Subcutaneous abdominal adipose tissue (tissue), 5 donors: ENCODE measurements at regions not wholly inside any gene's neighbourhood (a gene's known extent, or its start where the extent isn't known, plus 50 kb on each side); places are given as distances from the start of the nearest gene placed in this dataset.
"Not testable (repeated sequence)": the region's sequence is repeated elsewhere in the genome, so short reads cannot be mapped to it uniquely, and the experiment has no call there.

Source experiments
- H3K27ac ChIP-seq: one replicate; pipeline ENCODE4 v1.7.0; 2013; ENCODE audit warnings: low read depth, mild to moderate bottlenecking, inconsistent platforms, low read length, moderate library complexity
- H3K27me3 ChIP-seq, 5 donors: one replicate each; pipeline ENCODE4 v1.7.0; 2013; ENCODE audit warnings: low read length in 5 of 5, inconsistent platforms in 1 of 5; ENCODE audit not compliant: control insufficient read depth in 5 of 5, insufficient read depth in 4 of 5
- H3K36me3 ChIP-seq, 5 donors: one replicate each; pipeline ENCODE4 v1.7.0; 2013; ENCODE audit warnings: low read length in 5 of 5; ENCODE audit not compliant: control insufficient read depth in 5 of 5, insufficient read depth in 5 of 5
- H3K4me1 ChIP-seq, 5 donors: one replicate each; pipeline ENCODE4 v1.7.0; 2013; ENCODE audit warnings: low read length in 5 of 5, mild to moderate bottlenecking in 3 of 5, moderate library complexity in 1 of 5; ENCODE audit not compliant: control insufficient read depth in 5 of 5, insufficient read depth in 5 of 5
- H3K4me3 ChIP-seq, 5 donors: one replicate each; pipeline ENCODE4 v1.7.0; 2013; ENCODE audit warnings: low read length in 5 of 5, low read depth in 1 of 5
- H3K9ac ChIP-seq, 5 donors: one replicate each; pipeline ENCODE4 v1.7.0; 2013; ENCODE audit warnings: low read length in 5 of 5, mild to moderate bottlenecking in 4 of 5, moderate library complexity in 3 of 5
- H3K9me3 ChIP-seq, 5 donors: one replicate each; pipeline ENCODE4 v1.7.0; 2013; ENCODE audit warnings: low read length in 5 of 5; ENCODE audit not compliant: control insufficient read depth in 5 of 5
- donor health status: healthy.
- donor health status: healthy.
- donor health status: healthy.
- donor health status: healthy.
- donor health status: healthy.

DNA sequence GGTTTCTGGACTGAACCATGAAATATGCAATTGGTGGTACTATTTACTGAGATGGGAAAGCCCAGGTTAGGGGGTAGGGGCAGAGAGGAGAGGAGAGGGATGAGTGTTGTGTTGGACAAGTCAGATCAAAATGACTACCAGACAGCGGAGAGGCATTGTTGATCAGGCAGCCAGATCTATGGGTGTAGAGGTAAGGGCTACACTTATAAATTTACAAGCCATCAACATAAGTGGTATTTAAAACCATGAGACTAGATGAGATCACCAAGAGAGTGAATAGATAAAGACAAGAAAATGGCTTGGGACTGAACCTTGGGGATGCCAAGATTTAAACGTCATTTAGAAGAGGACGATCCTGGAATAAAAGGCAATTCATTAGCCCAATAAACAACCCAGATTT is 123.4 kb downstream of the NXPE2 start:
- H3K27me3 ChIP-seq, result peaks cover 0 to 7% (median 3%) of the 10 kb centered on the region in 5 donors
- no peak overlapping the region for H3K9ac ChIP-seq
- no peak overlapping the region for H3K4me3 ChIP-seq
- H3K9me3 ChIP-seq, result peaks cover 0 to 3% (median 0%) of the 10 kb centered on the region in 5 donors
- peaks cover 0 to 7% (median 0%) of the 10 kb centered on the region in 5 donors for H3K4me1 ChIP-seq
- no peaks in the 10 kb centered on the region for H3K36me3 ChIP-seq
- H3K27ac ChIP-seq, result no peak overlapping the region

- H3K4me1 ChIP-seq, result no peaks in the 10 kb centered on the region
- no peak overlapping the region for H3K27ac ChIP-seq
- no peaks in the 10 kb centered on the region for H3K36me3 ChIP-seq
- no peak overlapping the region for H3K4me3 ChIP-seq
- no peak overlapping the region for H3K9ac ChIP-seq
- peaks cover 0 to 3% (median 0%) of the 10 kb centered on the region in 5 donors for H3K9me3 ChIP-seq
- peaks cover 0 to 7% (median 3%) of the 10 kb centered on the region in 5 donors for H3K27me3 ChIP-seq
Measured at GRCh38 chr11:114802878-114803277, 124.6 kb downstream of the NXPE2 start.

- H3K9ac ChIP-seq, H3K4me3 ChIP-seq, H3K4me1 ChIP-seq, H3K9me3 ChIP-seq, H3K27ac ChIP-seq, H3K36me3 ChIP-seq, H3K27me3 ChIP-seq: not testable (repeated sequence)
Measured at GRCh38 chr11:114805431-114805830, 127.1 kb downstream of the NXPE2 start.

DNA sequence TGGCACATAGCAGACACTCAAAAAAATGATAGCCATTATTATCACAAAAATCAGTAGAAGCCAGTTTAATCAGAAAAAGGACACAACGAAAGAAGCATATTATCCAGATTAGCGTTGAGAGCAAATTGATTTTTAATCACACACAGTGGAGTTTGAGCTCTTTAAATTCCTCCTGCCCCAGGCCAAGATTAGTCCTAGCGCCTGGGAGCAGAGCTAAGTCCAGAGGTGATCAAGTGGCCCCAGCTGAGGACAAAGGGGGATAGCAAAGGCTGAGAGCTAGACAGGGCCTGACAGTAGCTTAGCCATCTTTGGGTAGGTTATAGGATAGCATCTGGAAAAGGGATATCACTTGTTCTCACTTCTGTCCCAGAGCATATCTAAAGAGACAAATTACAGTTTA is 133.6 kb downstream of the NXPE2 start:
- no peaks in the 10 kb centered on the region for H3K4me1 ChIP-seq
- no peak overlapping the region for H3K4me3 ChIP-seq
- H3K27me3 ChIP-seq, result peaks cover 0 to 3% (median under 1%) of the 10 kb centered on the region in 5 donors
- no peaks in the 10 kb centered on the region for H3K36me3 ChIP-seq
- H3K9me3 ChIP-seq, result no peaks in the 10 kb centered on the region
- H3K9ac ChIP-seq, result no peak overlapping the region
- H3K27ac ChIP-seq, result no peak overlapping the region

GRCh38 chr11:114812733-114813132 is 134.4 kb downstream of the NXPE2 start:
- Histone ChIP-seq H3K4me3 (no peak overlapping the region), H3K9me3 (no peaks in the 10 kb centered on the region), H3K9ac (no peak overlapping the region), H3K27ac (no peak overlapping the region), H3K4me1 (no peaks in the 10 kb centered on the region), H3K36me3 (no peaks in the 10 kb centered on the region), H3K27me3 (peaks cover 0 to 9% (median 5%) of the 10 kb centered on the region in 5 donors)

DNA sequence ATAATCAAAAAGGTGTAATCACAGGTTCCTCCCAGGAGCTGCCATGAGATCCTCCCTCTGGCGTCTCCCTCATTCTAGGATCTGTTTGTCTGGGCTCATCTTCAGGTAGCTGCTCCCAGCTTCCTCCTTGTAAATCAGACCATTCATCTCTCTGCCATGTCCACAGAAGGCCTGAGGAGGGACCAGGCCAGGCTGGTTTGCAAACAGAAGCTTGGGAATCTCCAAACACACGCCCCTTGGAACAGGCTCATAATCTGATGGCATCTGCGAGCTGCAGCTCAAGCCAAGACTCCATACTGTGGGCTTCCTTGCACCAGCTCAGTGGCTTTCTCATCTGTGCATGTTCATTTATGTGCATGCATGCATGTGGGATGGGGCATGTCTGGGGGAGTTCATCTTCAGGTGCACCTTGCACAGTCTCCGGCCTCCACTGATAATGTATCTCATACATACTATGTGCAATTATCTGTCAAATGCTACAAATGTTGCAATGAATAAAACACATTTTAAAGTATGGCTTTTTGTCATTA is 134.9 kb downstream of the NXPE2 start:
- Histone ChIP-seq H3K27me3 (peaks cover 0 to 9% (median 7%) of the 10 kb centered on the region in 5 donors), H3K9ac (no peak overlapping the region)

DNA sequence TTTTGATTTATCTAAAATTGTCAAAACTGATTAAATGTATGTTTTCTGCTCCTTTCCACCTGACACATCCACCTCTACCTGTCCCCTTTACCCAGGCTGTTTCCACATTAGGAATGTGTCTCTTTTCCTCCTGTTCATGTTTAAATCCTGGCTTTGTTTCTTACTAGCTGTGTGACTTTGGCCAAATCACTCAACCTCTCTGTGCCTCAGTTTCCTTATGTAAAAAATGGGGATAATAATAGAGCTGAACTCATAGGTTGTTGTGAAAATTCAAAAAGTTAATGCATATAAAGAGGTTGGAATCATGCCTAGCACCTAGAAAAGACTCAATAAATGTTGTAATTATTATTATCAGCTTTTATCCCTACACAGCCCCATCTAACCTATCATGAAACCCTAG is 136.8 kb downstream of the NXPE2 start:
- no peak overlapping the region for H3K9ac ChIP-seq
- H3K27me3 ChIP-seq, result peaks cover 0 to 10% (median 7%) of the 10 kb centered on the region in 5 donors
- no peaks in the 10 kb centered on the region for H3K36me3 ChIP-seq
- no peaks in the 10 kb centered on the region for H3K4me1 ChIP-seq
- H3K27ac ChIP-seq, result no peak overlapping the region
- no peaks in the 10 kb centered on the region for H3K9me3 ChIP-seq
- H3K4me3 ChIP-seq, result no peak overlapping the region

More for the DNA sequence above, 134.9 kb downstream of the NXPE2 start:
- Histone ChIP-seq H3K4me3 (no peak overlapping the region), H3K4me1 (no peaks in the 10 kb centered on the region), H3K9me3 (no peaks in the 10 kb centered on the region), H3K27ac (no peak overlapping the region), H3K36me3 (no peaks in the 10 kb centered on the region)

DNA sequence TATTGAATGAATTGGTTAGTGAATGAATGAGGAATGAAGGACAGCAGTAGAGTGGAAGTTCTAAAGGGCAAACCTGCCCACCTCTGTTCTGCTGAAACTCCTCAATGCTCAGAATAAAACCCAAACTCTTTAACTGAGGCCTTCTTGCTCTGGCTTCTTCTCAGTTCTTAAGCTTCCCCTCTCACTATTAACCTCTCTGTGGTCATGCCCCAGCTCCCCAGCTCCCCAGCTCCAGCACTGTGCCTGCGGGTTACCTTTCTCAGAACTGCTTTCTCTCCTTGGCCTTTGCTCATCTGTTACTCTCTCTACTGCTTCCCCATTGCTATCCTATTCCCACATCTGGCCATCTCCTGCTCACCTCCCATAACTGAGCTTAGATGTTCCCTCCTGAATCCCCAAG is 137.4 kb downstream of the NXPE2 start:
- Histone ChIP-seq H3K27ac (no peak overlapping the region), H3K9ac (no peak overlapping the region), H3K36me3 (no peaks in the 10 kb centered on the region), H3K27me3 (peaks cover 4 to 12% (median 7%) of the 10 kb centered on the region in 5 donors), H3K9me3 (peaks cover 0 to 2% (median 0%) of the 10 kb centered on the region in 5 donors), H3K4me1 (no peaks in the 10 kb centered on the region), H3K4me3 (no peak overlapping the region)

- Histone ChIP-seq H3K27me3 (peaks cover 5 to 12% (median 7%) of the 10 kb centered on the region in 5 donors), H3K9me3 (peaks cover 0 to 2% (median 0%) of the 10 kb centered on the region in 5 donors), H3K4me3 (no peak overlapping the region), H3K27ac (no peak overlapping the region), H3K36me3 (no peaks in the 10 kb centered on the region), H3K9ac (no peak overlapping the region), H3K4me1 (no peaks in the 10 kb centered on the region)
Measured at GRCh38 chr11:114816791-114817190, 138.5 kb downstream of the NXPE2 start.

DNA sequence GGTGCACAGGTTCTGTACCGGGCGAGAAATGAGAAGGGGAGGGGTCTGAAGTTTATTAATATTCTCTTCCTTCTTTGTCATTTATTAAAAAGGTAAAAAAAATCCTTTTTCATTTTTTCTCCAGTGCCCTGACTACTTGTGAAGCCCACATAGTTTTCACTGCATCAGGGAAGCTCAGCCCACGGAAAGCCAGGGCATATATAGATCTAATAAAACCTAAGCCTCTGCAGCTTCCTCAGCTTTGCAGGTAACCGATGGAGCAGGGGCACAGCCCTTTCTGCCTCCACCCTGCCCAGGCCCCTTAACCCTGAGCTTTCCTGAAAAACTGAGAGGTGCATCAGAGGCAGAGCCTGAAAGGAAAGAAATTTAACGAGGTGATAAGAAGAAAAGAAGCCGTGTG is 140.1 kb downstream of the NXPE2 start:
- H3K36me3 ChIP-seq, result no peaks in the 10 kb centered on the region
- H3K27me3 ChIP-seq, result peaks cover 5 to 12% (median 8%) of the 10 kb centered on the region in 5 donors
- no peaks in the 10 kb centered on the region for H3K4me1 ChIP-seq
- no peak overlapping the region for H3K9ac ChIP-seq
- peaks cover 0 to 2% (median 0%) of the 10 kb centered on the region in 5 donors for H3K9me3 ChIP-seq
- no peak overlapping the region for H3K4me3 ChIP-seq
- no peak overlapping the region for H3K27ac ChIP-seq
